Upper lobe of left lung (tissue), 4 donors: ENCODE measurements at regions not wholly inside any gene's neighbourhood (a gene's known extent, or its start where the extent isn't known, plus 50 kb on each side); places are given as distances from the start of the nearest gene placed in this dataset.

ENCODE experiments used
- EP300 ChIP-seq, 4 donors: sonication (generic); formaldehyde crosslinking; IDR thresholded peaks; one replicate each; pipeline ENCODE4 v1.5.1; 2017; ENCODE audit warnings: antibody characterized with exemption in 4 of 4, control low read depth in 2 of 4
- POLR2A ChIP-seq, 4 donors: fragments of 450-650 bp; IDR thresholded peaks; one replicate each; pipeline ENCODE4 v1.5.1; 2016 to 2017; ENCODE audit warnings: antibody characterized with exemption in 4 of 4, mild to moderate bottlenecking in 2 of 4
- POLR2AphosphoS5 ChIP-seq, 2 donors: sonication (generic); formaldehyde crosslinking; IDR thresholded peaks; one replicate each; pipeline ENCODE4 v1.5.1; 2017; ENCODE audit warnings: antibody characterized with exemption in 2 of 2
- TF ChIP-seq, protein P1 (sequence below), 6 experiments: fragments of 450-650 bp in 4 of 6; fragments of 200-600 bp in 2 of 6; sonication (generic) in 2 of 6; IDR thresholded peaks; one replicate each; pipeline ENCODE4 v1.5.1; 2016 to 2019; ENCODE audit warnings: antibody characterized with exemption in 6 of 6

DNA sequence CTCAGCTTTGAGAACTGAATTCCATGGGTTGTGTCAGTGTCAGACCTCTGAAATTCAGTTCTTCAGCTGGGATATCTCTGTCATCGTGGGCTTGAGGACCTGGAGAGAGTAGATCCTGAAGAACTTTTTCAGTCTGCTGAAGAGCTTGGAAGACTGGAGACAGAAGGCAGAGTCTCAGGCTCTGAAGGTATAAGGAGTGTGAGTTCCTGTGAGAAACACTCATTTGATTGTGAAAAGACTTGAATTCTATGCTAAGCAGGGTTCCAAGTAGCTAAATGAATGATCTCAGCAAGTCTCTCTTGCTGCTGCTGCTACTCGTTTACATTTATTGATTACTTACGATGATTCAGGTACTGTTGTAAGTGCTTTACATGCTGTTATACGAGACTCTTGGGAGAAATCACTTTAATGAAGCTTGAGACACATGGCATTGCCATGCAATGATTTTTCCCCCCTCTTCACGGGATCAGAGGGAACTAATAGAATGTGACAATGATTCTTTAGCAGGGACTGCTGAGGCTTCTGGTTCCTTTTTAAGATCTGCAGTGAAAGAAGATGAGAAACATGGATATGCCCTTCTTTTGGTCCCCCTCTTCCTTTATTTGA lies 63.8 kb downstream of the PTTG1 start:
- TF ChIP-seq, protein P1, sequence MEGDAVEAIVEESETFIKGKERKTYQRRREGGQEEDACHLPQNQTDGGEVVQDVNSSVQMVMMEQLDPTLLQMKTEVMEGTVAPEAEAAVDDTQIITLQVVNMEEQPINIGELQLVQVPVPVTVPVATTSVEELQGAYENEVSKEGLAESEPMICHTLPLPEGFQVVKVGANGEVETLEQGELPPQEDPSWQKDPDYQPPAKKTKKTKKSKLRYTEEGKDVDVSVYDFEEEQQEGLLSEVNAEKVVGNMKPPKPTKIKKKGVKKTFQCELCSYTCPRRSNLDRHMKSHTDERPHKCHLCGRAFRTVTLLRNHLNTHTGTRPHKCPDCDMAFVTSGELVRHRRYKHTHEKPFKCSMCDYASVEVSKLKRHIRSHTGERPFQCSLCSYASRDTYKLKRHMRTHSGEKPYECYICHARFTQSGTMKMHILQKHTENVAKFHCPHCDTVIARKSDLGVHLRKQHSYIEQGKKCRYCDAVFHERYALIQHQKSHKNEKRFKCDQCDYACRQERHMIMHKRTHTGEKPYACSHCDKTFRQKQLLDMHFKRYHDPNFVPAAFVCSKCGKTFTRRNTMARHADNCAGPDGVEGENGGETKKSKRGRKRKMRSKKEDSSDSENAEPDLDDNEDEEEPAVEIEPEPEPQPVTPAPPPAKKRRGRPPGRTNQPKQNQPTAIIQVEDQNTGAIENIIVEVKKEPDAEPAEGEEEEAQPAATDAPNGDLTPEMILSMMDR (IDR thresholded peaks at IDR 0.05) = no peak
- TF ChIP-seq POLR2A (IDR thresholded peaks at IDR 0.05) (no peak), EP300 (IDR thresholded peaks at IDR 0.05) (no peak), POLR2AphosphoS5 (IDR thresholded peaks at IDR 0.05) (no peak)
